SU-DHL-6 (cell line): ENCODE measurements at regions not wholly inside any gene's neighbourhood (a gene's known extent, or its start where the extent isn't known, plus 50 kb on each side); places are given as distances from the start of the nearest gene placed in this dataset.

Experiments used
- H2AFZ ChIP-seq: fragments of 200-600 bp; sonication (generic); 2 replicates; pipeline ENCODE4 v1.6.1; 2014; ENCODE audit warnings: low read depth, mild to moderate bottlenecking, moderate library complexity, mixed read lengths, antibody characterized with exemption, low read length; ENCODE audit not compliant: severe bottlenecking
- H3F3A ChIP-seq: fragments of 200-600 bp; shearing (Covaris generic); 2 replicates; pipeline ENCODE4 v1.6.0; 2016; ENCODE audit warnings: antibody characterized with exemption, mild to moderate bottlenecking; ENCODE audit not compliant: insufficient read depth
- H3K27ac ChIP-seq: fragments of 200-600 bp; sonication (generic); 2 replicates; pipeline ENCODE4 v1.5.1; 2016; ENCODE audit warnings: low read depth, mild to moderate bottlenecking, low read length, moderate library complexity, mixed read lengths
- H3K27me3 ChIP-seq: fragments of 200-600 bp; sonication (generic), shearing (Covaris generic); 2 replicates; pipeline ENCODE4 v1.6.0; 2014; ENCODE audit warnings: mild to moderate bottlenecking, low read length
- H3K36me3 ChIP-seq: fragments of 200-600 bp; sonication (generic); 2 replicates; pipeline ENCODE4 v1.6.1; 2014; ENCODE audit warnings: mild to moderate bottlenecking, low read length, mixed read lengths
- H3K4me2 ChIP-seq: fragments of 300-600, 200-600 bp; shearing (Covaris generic), sonication (generic); 2 replicates; pipeline ENCODE4 v1.6.0; 2014; ENCODE audit warnings: low read length, low read depth, mild to moderate bottlenecking; ENCODE audit not compliant: poor library complexity, severe bottlenecking
- H3K4me3 ChIP-seq: fragments of 200-600 bp; sonication (generic); 2 replicates; pipeline ENCODE4 v1.5.1; 2014; ENCODE audit warnings: antibody characterized with exemption, low read length, mild to moderate bottlenecking, mixed read lengths; ENCODE audit not compliant: insufficient read depth, poor library complexity, severe bottlenecking
- H3K79me2 ChIP-seq: fragments of 200-600 bp; sonication (generic); 2 replicates; pipeline ENCODE4 v1.6.1; 2014; ENCODE audit warnings: mild to moderate bottlenecking, low read length, moderate library complexity; ENCODE audit not compliant: insufficient read depth
- H3K9ac ChIP-seq: fragments of 200-600 bp; sonication (generic); 2 replicates; pipeline ENCODE4 v1.7.0; 2014; ENCODE audit warnings: mild to moderate bottlenecking, low read length
- H3K9me2 ChIP-seq: fragments of 200-600 bp; sonication (generic); replicated peaks from 2 replicates; pipeline ENCODE4 v1.6.1; 2014; ENCODE audit warnings: low read length; ENCODE audit not compliant: insufficient read depth
- H3K9me3 ChIP-seq: fragments of 200-600 bp; sonication (generic); 2 replicates; pipeline ENCODE4 v1.6.1; 2014; ENCODE audit warnings: low read length, mixed read lengths; ENCODE audit not compliant: insufficient read depth
- H4K20me1 ChIP-seq: fragments of 200-600 bp; sonication (generic); 2 replicates; pipeline ENCODE4 v1.6.1; 2014; ENCODE audit warnings: low read depth, mild to moderate bottlenecking, antibody characterized with exemption, low read length, moderate library complexity, mixed read lengths
- CTCF ChIP-seq: fragments of 200-600 bp; sonication (generic); IDR thresholded peaks from one replicate; pipeline ENCODE4 v1.5.1; 2017; ENCODE audit warnings: antibody characterized with exemption, mild to moderate bottlenecking, low read length, moderate library complexity; ENCODE audit not compliant: insufficient read depth, poor library complexity, severe bottlenecking
- EZH2phosphoT487 ChIP-seq: fragments of 200-600 bp; sonication (generic), shearing (Covaris generic); conservative IDR thresholded peaks from 2 replicates; pipeline ENCODE4 v1.6.1; 2018; ENCODE audit warnings: mild to moderate bottlenecking, antibody characterized with exemption, low read length, moderate library complexity, mixed read lengths

- Histone ChIP-seq H3K9me3 (no peaks in the 10 kb centered on the region), H3K36me3 (no peaks in the 10 kb centered on the region), H3K27me3 (no peaks in the 10 kb centered on the region), H3K9me2 (no peaks in the 10 kb centered on the region), H3K9ac (no peak overlapping the region), H3F3A (no peaks in the 10 kb centered on the region), H3K4me2 (no peak overlapping the region), H3K4me3 (no peak overlapping the region), H4K20me1 (no peaks in the 10 kb centered on the region), H2AFZ (no peak overlapping the region), H3K79me2 (no peaks in the 10 kb centered on the region), H3K27ac (no peak overlapping the region)
- TF ChIP-seq EZH2phosphoT487: no peak
- TF ChIP-seq CTCF: no peak
Measured at GRCh38 chr3:177750436-177750835, 553.2 kb upstream of the TBL1XR1 start.

GRCh38 chr3:177751770-177752169 is 554.5 kb upstream of the TBL1XR1 start:
- Histone ChIP-seq H3K27ac (no peak overlapping the region), H3K79me2 (no peaks in the 10 kb centered on the region), H3K4me2 (no peak overlapping the region), H4K20me1 (no peaks in the 10 kb centered on the region), H2AFZ (peak overlapping the region; percentile 3), H3K9me2 (no peaks in the 10 kb centered on the region), H3K27me3 (no peaks in the 10 kb centered on the region), H3K4me3 (no peak overlapping the region), H3K36me3 (no peaks in the 10 kb centered on the region), H3K9ac (no peak overlapping the region), H3F3A (no peaks in the 10 kb centered on the region), H3K9me3 (no peaks in the 10 kb centered on the region)
- TF ChIP-seq EZH2phosphoT487 (no peak), CTCF (no peak)

- Histone ChIP-seq H3K9ac (no peak overlapping the region), H3F3A (no peaks in the 10 kb centered on the region), H3K79me2 (no peaks in the 10 kb centered on the region), H3K27ac (no peak overlapping the region), H3K9me3 (no peaks in the 10 kb centered on the region), H3K9me2 (no peaks in the 10 kb centered on the region), H3K4me3 (no peak overlapping the region), H3K4me2 (no peak overlapping the region), H2AFZ (no peak overlapping the region), H3K27me3 (no peaks in the 10 kb centered on the region), H3K36me3 (no peaks in the 10 kb centered on the region), H4K20me1 (no peaks in the 10 kb centered on the region)
- TF ChIP-seq EZH2phosphoT487 (no peak), CTCF (no peak)
Measured at GRCh38 chr3:177752831-177753230, 555.5 kb upstream of the TBL1XR1 start.
